Colonic mucosa (tissue), 4 donors: ENCODE measurements at regions not wholly inside any gene's neighbourhood (a gene's known extent, or its start where the extent isn't known, plus 50 kb on each side); places are given as distances from the start of the nearest gene placed in this dataset.

Experiments used
- DNase-seq: peaks from one replicate; pipeline ENCODE4 v3.0.0-alpha.2; 2020
- H3K27ac ChIP-seq: fragments of 200-600 bp; one replicate; pipeline ENCODE4 v1.8.0; 2021
- H3K27me3 ChIP-seq: fragments of 200-600 bp; one replicate; pipeline ENCODE4 v1.8.0; 2021
- H3K36me3 ChIP-seq: fragments of 200-600 bp; one replicate; pipeline ENCODE4 v1.8.0; 2021
- H3K4me1 ChIP-seq: fragments of 200-600 bp; one replicate; pipeline ENCODE4 v1.8.0; 2021; ENCODE audit warnings: mild to moderate bottlenecking
- H3K4me3 ChIP-seq: fragments of 200-600 bp; one replicate; pipeline ENCODE4 v1.8.0; 2021
- H3K9ac ChIP-seq, 2 donors: one replicate each; pipeline ENCODE4 v1.7.0; 2013; ENCODE audit warnings: control low read depth in 2 of 2, low read depth in 2 of 2, low read length in 2 of 2
- H3K9me3 ChIP-seq: fragments of 200-600 bp; one replicate; pipeline ENCODE4 v1.8.0; 2021
- CTCF ChIP-seq: fragments of 200-600 bp; IDR thresholded peaks from one replicate; pipeline ENCODE4 v1.8.0; 2022; ENCODE audit warnings: antibody characterized with exemption, mild to moderate bottlenecking
- intact Hi-C: fragments of 100-400 bp; cut with DNase I; formaldehyde crosslinking; loops from one replicate; pipeline ENCODE4 v1.14.1; 2022
- donor health status: healthy.
- donor health status: DM: no; HTN: no; CAD: no.
- donor health status: DM: no; HTN: no; CAD: no.

- Histone ChIP-seq H3K27me3 (no peaks in the 10 kb centered on the region), H3K9me3 (no peaks in the 10 kb centered on the region), H3K36me3 (no peaks in the 10 kb centered on the region), H3K9ac (no peak overlapping the region), H3K27ac (no peak overlapping the region), H3K4me1 (peaks cover 5% of the 10 kb centered on the region), H3K4me3 (no peak overlapping the region)
- intact Hi-C loops, result loop anchor here (10.0 kb wide), 1 partner anchor 69 kb away; no protein-coding TSS in a partner anchor
- no peak for DNase-seq
- TF ChIP-seq CTCF, result no peak
Measured at GRCh38 chr1:232555494-232556210, 74.3 kb downstream of the SIPA1L2 start.

GRCh38 chr1:232554409-232554808 is 75.5 kb downstream of the SIPA1L2 start:
- no peak overlapping the region for H3K4me3 ChIP-seq
- no peak for TF ChIP-seq CTCF
- H3K27ac ChIP-seq, result no peak overlapping the region
- no peaks in the 10 kb centered on the region for H3K27me3 ChIP-seq
- no peaks in the 10 kb centered on the region for H3K36me3 ChIP-seq
- peaks cover 5% of the 10 kb centered on the region for H3K4me1 ChIP-seq
- no peak overlapping the region for H3K9ac ChIP-seq
- DNase-seq, result no peak
- intact Hi-C loops, result loop anchor here (10.0 kb wide), 1 partner anchor 70 kb away; no protein-coding TSS in a partner anchor
- no peaks in the 10 kb centered on the region for H3K9me3 ChIP-seq

- no peak for DNase-seq
- no peak overlapping the region for H3K9ac ChIP-seq
- H3K4me3 ChIP-seq, result no peak overlapping the region
- no peaks in the 10 kb centered on the region for H3K36me3 ChIP-seq
- H3K9me3 ChIP-seq, result no peaks in the 10 kb centered on the region
- H3K27ac ChIP-seq, result no peak overlapping the region
- intact Hi-C loops, result loop anchor here (10.0 kb wide), 1 partner anchor 71 kb away; no protein-coding TSS in a partner anchor
- no peak for TF ChIP-seq CTCF
- peaks cover 5% of the 10 kb centered on the region for H3K4me1 ChIP-seq
- H3K27me3 ChIP-seq, result no peaks in the 10 kb centered on the region
Measured at GRCh38 chr1:232553809-232554208, 76.1 kb downstream of the SIPA1L2 start.

GRCh38 chr1:232553050-232553754 is 76.7 kb downstream of the SIPA1L2 start:
- Histone ChIP-seq H3K9ac (no peak overlapping the region), H3K27me3 (no peaks in the 10 kb centered on the region), H3K9me3 (no peaks in the 10 kb centered on the region), H3K27ac (no peak overlapping the region), H3K4me1 (peaks cover 5% of the 10 kb centered on the region), H3K36me3 (no peaks in the 10 kb centered on the region), H3K4me3 (no peak overlapping the region)
- intact Hi-C loops, result loop anchor here (10.0 kb wide), 1 partner anchor 72 kb away; no protein-coding TSS in a partner anchor
- DNase-seq, result peak; percentile 62
- no peak for TF ChIP-seq CTCF

GRCh38 chr1:232551386-232551785 is 78.5 kb downstream of the SIPA1L2 start:
- peaks cover 5% of the 10 kb centered on the region for H3K4me1 ChIP-seq
- DNase-seq, result no peak

More at GRCh38 chr1:232551386-232551785, 78.5 kb downstream of the SIPA1L2 start:
- Histone ChIP-seq H3K36me3 (no peaks in the 10 kb centered on the region), H3K4me3 (no peak overlapping the region), H3K9ac (no peak overlapping the region), H3K9me3 (no peaks in the 10 kb centered on the region), H3K27ac (no peak overlapping the region), H3K27me3 (no peaks in the 10 kb centered on the region)
- intact Hi-C loops, result loop anchor here (10.0 kb wide), 1 partner anchor 73 kb away; no protein-coding TSS in a partner anchor
- TF ChIP-seq CTCF, result no peak
